KOPT-K1 (cell line): ENCODE measurements at regions not wholly inside any gene's neighbourhood (a gene's known extent, or its start where the extent isn't known, plus 50 kb on each side); places are given as distances from the start of the nearest gene placed in this dataset.
A peak's percentile ranks its signal among the peaks of the same experiment; 100 is the strongest.

Experiments
- H3K27ac ChIP-seq: fragments of 200-600 bp; sonication (generic); 2 replicates; pipeline ENCODE4 v1.5.1; 2016; ENCODE audit warnings: antibody characterized with exemption, mild to moderate bottlenecking, low read depth, low read length; ENCODE audit not compliant: poor library complexity, severe bottlenecking
- H3K36me3 ChIP-seq: fragments of 200-600 bp; sonication (generic); 2 replicates; pipeline ENCODE4 v1.5.1; 2017; ENCODE audit warnings: antibody characterized with exemption, mild to moderate bottlenecking, low read length, moderate library complexity; ENCODE audit not compliant: insufficient read depth
- H3K9me3 ChIP-seq: fragments of 200-600 bp; sonication (generic); 2 replicates; pipeline ENCODE4 v1.5.1; 2017; ENCODE audit warnings: antibody characterized with exemption, low read length, mild to moderate bottlenecking; ENCODE audit not compliant: insufficient read depth, poor library complexity, severe bottlenecking

GRCh38 chrX:149151805-149152757, 353.0 kb downstream of the IDS start:
- Histone ChIP-seq H3K27ac (no peak overlapping the region), H3K36me3 (no peaks in the 10 kb centered on the region)

GRCh38 chrX:149145845-149146285, 359.2 kb downstream of the IDS start:
- no peaks in the 10 kb centered on the region for H3K9me3 ChIP-seq
- no peaks in the 10 kb centered on the region for H3K36me3 ChIP-seq
- H3K27ac ChIP-seq: no peak overlapping the region

More at GRCh38 chrX:149151805-149152757, 353.0 kb downstream of the IDS start:
- H3K9me3 ChIP-seq: no peaks in the 10 kb centered on the region

GRCh38 chrX:149131774-149132173, 373.3 kb downstream of the IDS start:
- H3K9me3 ChIP-seq: no peaks in the 10 kb centered on the region
- H3K36me3 ChIP-seq: no peaks in the 10 kb centered on the region
- H3K27ac ChIP-seq: no peak overlapping the region

- Histone ChIP-seq H3K9me3 (no peaks in the 10 kb centered on the region), H3K27ac (no peak overlapping the region), H3K36me3 (no peaks in the 10 kb centered on the region)
Measured at GRCh38 chrX:149129767-149130166, 375.3 kb downstream of the IDS start.

GRCh38 chrX:149124526-149125108, 380.5 kb downstream of the IDS start:
- no peaks in the 10 kb centered on the region for H3K9me3 ChIP-seq
- H3K36me3 ChIP-seq: no peaks in the 10 kb centered on the region
- H3K27ac ChIP-seq: no peak overlapping the region

GRCh38 chrX:149121206-149121920, 383.7 kb downstream of the IDS start:
- Histone ChIP-seq H3K27ac (no peak overlapping the region), H3K9me3 (no peaks in the 10 kb centered on the region), H3K36me3 (no peaks in the 10 kb centered on the region)

GRCh38 chrX:149120459-149120858, 384.6 kb downstream of the IDS start:
- no peaks in the 10 kb centered on the region for H3K36me3 ChIP-seq
- H3K27ac ChIP-seq: no peak overlapping the region
- no peaks in the 10 kb centered on the region for H3K9me3 ChIP-seq

GRCh38 chrX:149114874-149115273, 390.2 kb downstream of the IDS start:
- Histone ChIP-seq H3K9me3 (peaks cover 1% of the 10 kb centered on the region), H3K36me3 (no peaks in the 10 kb centered on the region), H3K27ac (no peak overlapping the region)

GRCh38 chrX:149114001-149114400, 391.1 kb downstream of the IDS start:
- H3K36me3 ChIP-seq: no peaks in the 10 kb centered on the region
- no peak overlapping the region for H3K27ac ChIP-seq
- H3K9me3 ChIP-seq: peaks cover 10% of the 10 kb centered on the region

GRCh38 chrX:149097786-149098185, 407.3 kb downstream of the IDS start:
- Histone ChIP-seq H3K9me3 (no peaks in the 10 kb centered on the region), H3K36me3 (no peaks in the 10 kb centered on the region), H3K27ac (no peak overlapping the region)

GRCh38 chrX:149092179-149092578, 412.9 kb downstream of the IDS start:
- Histone ChIP-seq H3K27ac (no peak overlapping the region), H3K9me3 (no peaks in the 10 kb centered on the region), H3K36me3 (no peaks in the 10 kb centered on the region)

- Histone ChIP-seq H3K36me3 (no peaks in the 10 kb centered on the region), H3K9me3 (peaks cover 10% of the 10 kb centered on the region), H3K27ac (no peak overlapping the region)
Measured at GRCh38 chrX:149079805-149080406, 425.2 kb downstream of the IDS start.

- peak overlapping the region; percentile 47 for H3K27ac ChIP-seq
- H3K9me3 ChIP-seq: peaks cover 2% of the 10 kb centered on the region
- H3K36me3 ChIP-seq: no peaks in the 10 kb centered on the region
Measured at GRCh38 chrX:149074398-149074797, 430.7 kb downstream of the IDS start.

GRCh38 chrX:149073479-149073878, 431.6 kb downstream of the IDS start:
- no peaks in the 10 kb centered on the region for H3K36me3 ChIP-seq
- no peak overlapping the region for H3K27ac ChIP-seq
- H3K9me3 ChIP-seq: no peaks in the 10 kb centered on the region

- Histone ChIP-seq H3K27ac (no peak overlapping the region), H3K9me3 (no peaks in the 10 kb centered on the region), H3K36me3 (no peaks in the 10 kb centered on the region)
Measured at GRCh38 chrX:149069899-149070298, 435.2 kb downstream of the IDS start.
